Limb (tissue), 2 donors: ENCODE measurements at regions not wholly inside any gene's neighbourhood (a gene's known extent, or its start where the extent isn't known, plus 50 kb on each side); places are given as distances from the start of the nearest gene placed in this dataset.

Experiments
- DNase-seq, 2 donors: peaks; one replicate each; pipeline ENCODE4 v3.0.0-alpha.2; 2016; ENCODE audit errors: extremely low spot score in 2 of 2

- DNase-seq: no peak
These were observed 292.5 kb upstream of the SALL3 start for GRCh38 chr18:78686976-78687685.

GRCh38 chr18:78687736-78688135 lies 291.9 kb upstream of the SALL3 start:
- no peak for DNase-seq

- no peak for DNase-seq
These were observed 291.4 kb upstream of the SALL3 start for GRCh38 chr18:78688249-78688648.

GRCh38 chr18:78688916-78689315 lies 290.7 kb upstream of the SALL3 start:
- DNase-seq: no peak

GRCh38 chr18:78689606-78690005 lies 290.0 kb upstream of the SALL3 start:
- DNase-seq: no peak

GRCh38 chr18:78692105-78692504 lies 287.5 kb upstream of the SALL3 start:
- DNase-seq: no peak

GRCh38 chr18:78693429-78693828 lies 286.2 kb upstream of the SALL3 start:
- DNase-seq: no peak

GRCh38 chr18:78696698-78697435 lies 282.8 kb upstream of the SALL3 start:
- no peak for DNase-seq

GRCh38 chr18:78697446-78697845 lies 282.2 kb upstream of the SALL3 start:
- no peak for DNase-seq

- no peak for DNase-seq
These were observed 280.7 kb upstream of the SALL3 start for GRCh38 chr18:78698914-78699313.

GRCh38 chr18:78699499-78699898 lies 280.1 kb upstream of the SALL3 start:
- no peak for DNase-seq

GRCh38 chr18:78701771-78702396 lies 277.7 kb upstream of the SALL3 start:
- no peak for DNase-seq

- no peak for DNase-seq
These were observed 276.3 kb upstream of the SALL3 start for GRCh38 chr18:78703291-78703690.

GRCh38 chr18:78704971-78705461 lies 274.6 kb upstream of the SALL3 start:
- no peak for DNase-seq

- DNase-seq: no peak
These were observed 270.3 kb upstream of the SALL3 start for GRCh38 chr18:78709261-78709809.

GRCh38 chr18:78711316-78711715 lies 268.3 kb upstream of the SALL3 start:
- no peak for DNase-seq

- no peak for DNase-seq
These were observed 267.6 kb upstream of the SALL3 start for GRCh38 chr18:78711971-78712370.

- DNase-seq: peak in 1 of 2 donors; percentile 64
These were observed 266.5 kb upstream of the SALL3 start for GRCh38 chr18:78713069-78713468.

- no peak for DNase-seq
These were observed 265.9 kb upstream of the SALL3 start for GRCh38 chr18:78713726-78714125.

GRCh38 chr18:78716022-78716421 lies 263.6 kb upstream of the SALL3 start:
- DNase-seq: no peak

GRCh38 chr18:78716581-78716980 lies 263.0 kb upstream of the SALL3 start:
- DNase-seq: no peak
